ENCODE measurements at regions not wholly inside any gene's neighbourhood (a gene's known extent, or its start where the extent isn't known, plus 50 kb on each side); places are given as distances from the start of the nearest gene placed in this dataset.
"Not testable (repeated sequence)": the region's sequence is repeated elsewhere in the genome, so short reads cannot be mapped to it uniquely, and the experiment has no call there.

GRCh38 chr13:62473944-62474237 lies 1058.2 kb upstream of the PCDH20 start:
- Histone ChIP-seq H3K4me3 (no peak overlapping the region), H3K27me3 (no peaks in the 10 kb centered on the region), H3K9me3 (peaks cover 0 to 5% (median 3%) of the 10 kb centered on the region in 3 donors), H3K36me3 (no peaks in the 10 kb centered on the region), H3K4me1 (no peaks in the 10 kb centered on the region), H3K27ac (no peak overlapping the region)
- 77 to 90% methylated on average over 2 to 3 of the region's 3 CpGs for WGBS, 2 donors
- no peak for TF ChIP-seq POLR2A (IDR thresholded peaks at IDR 0.05)
- TF ChIP-seq, protein P1, sequence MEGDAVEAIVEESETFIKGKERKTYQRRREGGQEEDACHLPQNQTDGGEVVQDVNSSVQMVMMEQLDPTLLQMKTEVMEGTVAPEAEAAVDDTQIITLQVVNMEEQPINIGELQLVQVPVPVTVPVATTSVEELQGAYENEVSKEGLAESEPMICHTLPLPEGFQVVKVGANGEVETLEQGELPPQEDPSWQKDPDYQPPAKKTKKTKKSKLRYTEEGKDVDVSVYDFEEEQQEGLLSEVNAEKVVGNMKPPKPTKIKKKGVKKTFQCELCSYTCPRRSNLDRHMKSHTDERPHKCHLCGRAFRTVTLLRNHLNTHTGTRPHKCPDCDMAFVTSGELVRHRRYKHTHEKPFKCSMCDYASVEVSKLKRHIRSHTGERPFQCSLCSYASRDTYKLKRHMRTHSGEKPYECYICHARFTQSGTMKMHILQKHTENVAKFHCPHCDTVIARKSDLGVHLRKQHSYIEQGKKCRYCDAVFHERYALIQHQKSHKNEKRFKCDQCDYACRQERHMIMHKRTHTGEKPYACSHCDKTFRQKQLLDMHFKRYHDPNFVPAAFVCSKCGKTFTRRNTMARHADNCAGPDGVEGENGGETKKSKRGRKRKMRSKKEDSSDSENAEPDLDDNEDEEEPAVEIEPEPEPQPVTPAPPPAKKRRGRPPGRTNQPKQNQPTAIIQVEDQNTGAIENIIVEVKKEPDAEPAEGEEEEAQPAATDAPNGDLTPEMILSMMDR (IDR thresholded peaks at IDR 0.05), result no peak
- intact Hi-C loops (cut with DNase I), result no loop called here
- DNase-seq, result no peak

- WGBS, 2 donors, result 71 to 85% methylated on average over 2 of the region's 2 CpGs
- Histone ChIP-seq H3K36me3 (no peaks in the 10 kb centered on the region), H3K27me3 (no peaks in the 10 kb centered on the region), H3K4me3 (no peak overlapping the region), H3K27ac (no peak overlapping the region), H3K9me3 (peaks cover 0 to 5% (median 3%) of the 10 kb centered on the region in 3 donors), H3K4me1 (no peaks in the 10 kb centered on the region)
- TF ChIP-seq POLR2A (IDR thresholded peaks at IDR 0.05), result no peak
- TF ChIP-seq, protein P1 (IDR thresholded peaks at IDR 0.05), result no peak
- DNase-seq, result no peak
- intact Hi-C loops (cut with DNase I), result no loop called here
Observed at GRCh38 chr13:62473190-62473943, 1057.7 kb upstream of the PCDH20 start.

GRCh38 chr13:62453761-62454160 lies 1038.1 kb upstream of the PCDH20 start:
- Histone ChIP-seq H3K27ac (no peak overlapping the region), H3K27me3 (no peaks in the 10 kb centered on the region), H3K9me3 (peaks cover 0 to 2% (median 0%) of the 10 kb centered on the region in 3 donors), H3K4me3 (no peak overlapping the region), H3K36me3 (no peaks in the 10 kb centered on the region), H3K4me1 (no peaks in the 10 kb centered on the region)
- intact Hi-C loops (cut with DNase I), result no loop called here
- TF ChIP-seq POLR2A (IDR thresholded peaks at IDR 0.05), result no peak
- TF ChIP-seq, protein P1 (IDR thresholded peaks at IDR 0.05), result no peak
- no peak for DNase-seq
- WGBS, 2 donors, result 88 to 89% methylated on average over 2 of the region's 2 CpGs

- no peak for DNase-seq
- intact Hi-C loops (cut with DNase I), result no loop called here
- no peaks in the 10 kb centered on the region for H3K27me3 ChIP-seq
- TF ChIP-seq POLR2A (IDR thresholded peaks at IDR 0.05), result no peak
- TF ChIP-seq, protein P1 (IDR thresholded peaks at IDR 0.05), result no peak
- H3K4me3 ChIP-seq, result no peak overlapping the region
- H3K9me3 ChIP-seq, result peaks cover 0 to 12% (median 0%) of the 10 kb centered on the region in 3 donors
- no peaks in the 10 kb centered on the region for H3K4me1 ChIP-seq
- no peaks in the 10 kb centered on the region for H3K36me3 ChIP-seq
- WGBS, 2 donors, result 40 to 45% methylated on average over 5 of the region's 5 CpGs
- H3K27ac ChIP-seq, result no peak overlapping the region
Observed at GRCh38 chr13:62450759-62451158, 1035.1 kb upstream of the PCDH20 start.

GRCh38 chr13:62447771-62448382 lies 1032.2 kb upstream of the PCDH20 start:
- DNase-seq; H3K27ac ChIP-seq; H3K4me1 ChIP-seq; intact Hi-C loops (cut with DNase I); H3K27me3 ChIP-seq; H3K36me3 ChIP-seq; H3K4me3 ChIP-seq: not testable (repeated sequence)
- peaks cover 0 to 12% (median 0%) of the 10 kb centered on the region in 3 donors for H3K9me3 ChIP-seq
- no CpG with 5 or more reads among the region's 39 CpGs for WGBS, 2 donors
